ENCODE measurements at regions not wholly inside any gene's neighbourhood (a gene's known extent, or its start where the extent isn't known, plus 50 kb on each side); places are given as distances from the start of the nearest gene placed in this dataset.

DNA sequence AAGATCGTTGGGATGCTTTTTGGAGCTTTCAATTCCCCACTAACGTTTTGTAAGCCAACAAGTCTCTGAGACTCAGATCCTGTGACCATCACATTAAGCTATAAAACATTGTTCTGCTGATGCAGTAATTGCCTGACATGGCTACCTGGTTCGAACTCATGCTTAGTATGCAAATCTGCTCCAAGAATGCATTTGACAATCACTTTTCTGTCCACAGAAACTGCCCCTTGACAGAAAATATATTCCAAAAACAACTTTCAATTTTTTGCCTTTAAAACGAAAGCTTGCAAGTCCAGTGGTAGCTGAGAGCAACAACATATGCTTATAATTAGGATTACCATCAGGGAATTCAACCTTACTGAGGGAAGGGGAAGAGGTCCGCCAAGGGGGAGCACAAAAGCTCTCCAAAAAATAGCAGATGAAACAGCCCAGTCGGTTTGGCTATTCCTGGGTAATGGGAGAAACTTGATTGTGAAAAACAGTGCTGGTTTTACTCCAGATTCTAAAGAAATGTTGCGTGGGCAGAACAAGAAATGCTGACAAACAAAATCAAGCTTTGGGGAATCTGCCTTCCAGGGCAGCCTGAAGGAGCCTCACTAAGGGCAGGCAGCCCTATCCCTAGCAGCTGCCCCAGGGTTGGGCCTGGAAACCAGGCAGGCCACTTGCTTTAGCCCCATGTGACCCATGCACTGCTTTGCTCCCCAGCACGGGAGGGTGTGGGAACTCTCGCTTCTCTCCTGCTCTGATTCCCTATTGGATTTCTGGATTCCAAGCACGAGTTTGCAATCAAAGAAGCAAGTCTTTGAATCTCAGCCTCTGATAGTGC is 160.7 kb upstream of the LDB2 start:
- no peak overlapping the region for H3K4me3 Mint-ChIP-seq
- no peaks in the 10 kb centered on the region for H3K27me3 Mint-ChIP-seq
- H3K36me3 Mint-ChIP-seq (ENCODE audit: low read depth) = no peaks in the 10 kb centered on the region
- no peaks in the 10 kb centered on the region for H3K9me3 Mint-ChIP-seq
- H3K27ac Mint-ChIP-seq = no peak overlapping the region
- H3K4me1 Mint-ChIP-seq (ENCODE audit: low read depth) = no peaks in the 10 kb centered on the region

DNA sequence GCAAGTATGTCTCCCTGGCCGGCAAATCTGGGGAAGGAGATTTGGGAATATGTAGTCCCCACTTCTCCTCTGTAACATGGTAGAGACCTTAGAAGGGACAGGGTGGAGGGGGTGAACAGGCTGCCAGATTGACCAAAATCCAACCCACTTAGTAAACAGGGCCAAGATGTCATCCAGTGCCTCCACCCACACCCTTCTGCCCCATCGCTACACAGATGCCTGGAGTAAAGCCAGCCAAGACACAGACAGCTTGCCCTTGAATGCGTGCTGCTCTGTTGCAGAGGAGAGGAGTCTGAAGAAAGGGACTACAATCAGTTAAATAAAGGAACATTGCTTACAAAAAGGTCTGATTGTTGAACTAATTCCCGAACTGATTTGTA is 160.1 kb upstream of the LDB2 start:
- H3K4me1 Mint-ChIP-seq (ENCODE audit: low read depth) = no peaks in the 10 kb centered on the region
- H3K27ac Mint-ChIP-seq = no peak overlapping the region
- no peak overlapping the region for H3K4me3 Mint-ChIP-seq
- H3K36me3 Mint-ChIP-seq (ENCODE audit: low read depth) = no peaks in the 10 kb centered on the region
- no peaks in the 10 kb centered on the region for H3K27me3 Mint-ChIP-seq
- no peaks in the 10 kb centered on the region for H3K9me3 Mint-ChIP-seq

DNA sequence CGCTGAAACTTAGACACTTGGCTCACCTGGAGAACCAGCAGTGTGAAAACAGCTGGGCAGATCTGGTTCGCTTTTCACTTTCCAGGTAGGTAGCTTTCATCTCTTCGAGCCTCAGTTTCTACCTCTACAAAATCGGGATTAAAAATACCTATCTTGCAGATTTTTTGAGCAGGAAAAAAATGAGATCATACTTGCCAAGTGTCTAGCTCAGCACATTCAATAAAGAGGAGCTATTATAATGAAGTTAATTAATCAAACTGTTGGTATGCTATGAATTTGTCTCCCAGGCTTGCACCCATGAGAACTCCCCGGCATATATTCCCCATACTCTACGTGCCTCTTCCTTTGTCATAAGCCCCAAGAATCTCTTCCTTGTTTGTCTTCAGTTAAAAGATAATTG is 158.6 kb upstream of the LDB2 start:
- no peaks in the 10 kb centered on the region for H3K4me1 Mint-ChIP-seq (ENCODE audit: low read depth)
- no peaks in the 10 kb centered on the region for H3K36me3 Mint-ChIP-seq (ENCODE audit: low read depth)
- no peaks in the 10 kb centered on the region for H3K9me3 Mint-ChIP-seq
- H3K27me3 Mint-ChIP-seq = no peaks in the 10 kb centered on the region
- H3K4me3 Mint-ChIP-seq = no peak overlapping the region
- H3K27ac Mint-ChIP-seq = no peak overlapping the region

DNA sequence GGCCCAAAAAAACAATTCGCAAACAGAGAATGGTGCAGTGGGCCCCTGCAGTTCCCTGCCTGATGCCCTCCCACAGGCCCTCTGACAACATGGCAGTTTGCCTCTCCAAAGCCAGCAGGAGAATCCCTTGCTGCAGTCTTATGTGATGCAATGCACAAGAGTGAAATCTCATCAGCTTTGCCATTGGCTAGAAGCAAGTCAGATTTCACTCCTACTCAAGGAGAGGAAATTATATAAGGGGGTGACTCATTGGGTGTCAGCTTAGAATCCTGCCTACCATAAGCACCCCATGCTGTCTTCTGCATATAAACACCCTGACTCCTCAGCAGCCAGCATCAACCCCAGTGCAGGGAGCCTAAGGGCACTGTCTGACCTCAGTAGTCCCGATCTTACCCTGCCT is 157.3 kb upstream of the LDB2 start:
- Mint-ChIP-seq H3K9me3 (no peaks in the 10 kb centered on the region), H3K4me3 (no peak overlapping the region), H3K4me1 (ENCODE audit: low read depth) (no peaks in the 10 kb centered on the region), H3K27ac (no peak overlapping the region), H3K36me3 (ENCODE audit: low read depth) (no peaks in the 10 kb centered on the region), H3K27me3 (no peaks in the 10 kb centered on the region)

DNA sequence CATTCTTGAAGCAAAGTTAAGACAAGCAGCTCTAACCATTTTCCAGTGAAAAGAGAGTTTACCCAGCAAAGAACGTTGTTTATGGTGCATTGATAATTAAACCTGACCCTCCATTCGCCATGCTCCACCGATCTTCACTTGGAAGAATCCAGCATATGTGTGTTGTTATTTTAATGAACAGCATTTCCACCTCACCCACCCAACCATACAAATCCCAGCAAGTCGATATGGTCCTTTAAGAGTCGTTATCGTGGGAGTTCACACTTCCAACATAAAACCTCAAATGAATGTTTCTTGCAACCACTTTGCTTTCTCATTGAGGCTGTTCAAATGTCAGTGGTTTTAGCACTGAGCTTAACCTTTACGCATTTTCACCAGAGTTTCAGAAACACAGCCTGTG is 147.4 kb upstream of the LDB2 start:
- peaks cover 3% of the 10 kb centered on the region for H3K9me3 Mint-ChIP-seq
- H3K4me3 Mint-ChIP-seq = no peak overlapping the region
- no peaks in the 10 kb centered on the region for H3K36me3 Mint-ChIP-seq (ENCODE audit: low read depth)
- H3K27ac Mint-ChIP-seq = no peak overlapping the region
- no peaks in the 10 kb centered on the region for H3K4me1 Mint-ChIP-seq (ENCODE audit: low read depth)
- peaks cover 4% of the 10 kb centered on the region for H3K27me3 Mint-ChIP-seq

DNA sequence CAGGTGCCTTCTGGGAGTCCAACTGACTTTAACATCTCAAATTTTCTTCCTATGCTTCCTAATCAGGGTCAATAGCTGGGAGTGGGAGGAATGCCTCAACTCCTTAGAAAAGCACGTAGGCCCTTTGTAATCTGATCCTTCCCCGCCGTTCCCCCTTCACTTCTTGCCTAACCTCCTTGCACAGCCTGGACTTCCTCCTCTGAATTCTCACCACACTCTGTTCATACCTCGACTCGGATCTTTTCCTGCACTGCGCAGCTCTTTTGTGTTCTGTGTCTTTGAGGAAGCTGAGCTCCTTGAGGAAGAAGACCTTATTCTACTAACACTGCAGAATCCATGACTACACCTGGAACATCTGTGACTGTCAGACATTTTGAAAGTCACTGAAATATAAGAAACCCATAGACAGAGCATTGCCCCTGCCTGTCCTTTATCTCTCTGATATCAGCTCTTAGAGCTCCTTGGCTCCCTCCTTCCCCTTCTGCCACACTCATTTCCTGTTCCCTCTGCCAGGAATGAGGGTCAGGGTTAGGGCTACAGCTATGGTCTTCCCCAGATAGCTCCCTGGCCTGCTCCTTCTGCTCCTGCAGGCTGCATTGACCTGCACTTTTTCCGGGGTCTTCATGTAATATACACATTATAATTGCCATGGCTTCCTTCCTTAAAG is 140.2 kb upstream of the LDB2 start:
- H3K9me3 Mint-ChIP-seq = no peaks in the 10 kb centered on the region
- H3K4me3 Mint-ChIP-seq = no peak overlapping the region
- no peaks in the 10 kb centered on the region for H3K4me1 Mint-ChIP-seq (ENCODE audit: low read depth)
- H3K36me3 Mint-ChIP-seq (ENCODE audit: low read depth) = no peaks in the 10 kb centered on the region
- H3K27me3 Mint-ChIP-seq = peaks cover 11% of the 10 kb centered on the region
- no peak overlapping the region for H3K27ac Mint-ChIP-seq

DNA sequence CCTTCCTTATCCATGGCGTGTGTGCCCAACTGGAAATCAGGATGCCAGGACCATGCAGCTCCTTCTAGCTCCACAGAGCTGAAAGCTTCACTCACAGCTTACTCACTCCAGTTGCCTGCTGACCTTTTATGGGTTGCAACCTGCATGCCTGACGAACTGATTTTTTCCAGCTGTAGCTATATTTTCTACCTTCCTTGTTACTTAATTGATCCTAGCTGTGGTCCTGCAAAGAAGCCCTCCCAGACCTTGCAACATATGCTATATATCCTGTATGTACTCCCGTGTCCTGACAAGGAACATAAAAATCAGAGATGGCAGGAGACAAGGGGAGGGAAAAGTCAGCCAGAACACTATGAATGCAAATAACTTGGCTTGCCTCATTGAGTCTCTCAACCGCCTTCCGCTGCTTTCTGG is 135.3 kb upstream of the LDB2 start:
- Mint-ChIP-seq H3K36me3 (ENCODE audit: low read depth) (no peaks in the 10 kb centered on the region), H3K27me3 (peaks cover 4% of the 10 kb centered on the region), H3K9me3 (no peaks in the 10 kb centered on the region), H3K27ac (no peak overlapping the region), H3K4me1 (ENCODE audit: low read depth) (peaks cover 3% of the 10 kb centered on the region), H3K4me3 (no peak overlapping the region)

DNA sequence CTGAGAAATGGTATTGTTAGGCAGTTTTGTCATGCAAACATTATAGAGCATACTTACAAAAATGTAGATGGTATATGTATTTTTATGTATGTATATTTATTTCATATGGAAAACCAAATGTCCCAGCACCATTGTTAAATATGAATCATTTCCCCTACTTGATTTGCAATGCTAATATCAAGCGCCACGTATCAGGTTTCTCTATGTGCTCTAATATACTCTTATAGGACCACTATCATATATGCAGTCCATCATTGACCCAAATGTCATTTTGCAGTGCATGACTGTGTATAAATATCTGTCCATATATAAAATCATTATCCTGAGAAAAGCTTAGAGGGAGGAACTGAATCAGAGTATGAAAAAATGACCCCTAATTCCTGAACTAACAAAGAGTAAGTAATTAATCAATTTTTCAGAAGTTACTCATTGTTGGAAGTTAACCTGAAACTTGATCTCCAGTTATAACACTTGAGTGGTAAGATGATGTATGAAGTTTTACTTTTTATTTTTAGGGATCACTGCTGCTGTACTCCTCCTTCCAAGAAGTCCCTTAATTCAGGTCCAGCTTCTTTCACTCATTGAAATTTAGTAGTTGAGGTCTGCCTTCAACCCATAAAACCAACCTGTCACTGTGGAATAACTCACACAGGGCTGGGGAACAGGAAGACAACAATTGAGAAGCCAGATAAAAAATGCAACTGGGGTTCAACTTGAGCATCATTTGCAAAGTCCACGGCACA is 134.8 kb upstream of the LDB2 start:
- H3K4me3 Mint-ChIP-seq = no peak overlapping the region
- H3K27me3 Mint-ChIP-seq = no peaks in the 10 kb centered on the region
- no peaks in the 10 kb centered on the region for H3K36me3 Mint-ChIP-seq (ENCODE audit: low read depth)
- no peaks in the 10 kb centered on the region for H3K9me3 Mint-ChIP-seq
- H3K27ac Mint-ChIP-seq = no peak overlapping the region
- peaks cover 3% of the 10 kb centered on the region for H3K4me1 Mint-ChIP-seq (ENCODE audit: low read depth)

DNA sequence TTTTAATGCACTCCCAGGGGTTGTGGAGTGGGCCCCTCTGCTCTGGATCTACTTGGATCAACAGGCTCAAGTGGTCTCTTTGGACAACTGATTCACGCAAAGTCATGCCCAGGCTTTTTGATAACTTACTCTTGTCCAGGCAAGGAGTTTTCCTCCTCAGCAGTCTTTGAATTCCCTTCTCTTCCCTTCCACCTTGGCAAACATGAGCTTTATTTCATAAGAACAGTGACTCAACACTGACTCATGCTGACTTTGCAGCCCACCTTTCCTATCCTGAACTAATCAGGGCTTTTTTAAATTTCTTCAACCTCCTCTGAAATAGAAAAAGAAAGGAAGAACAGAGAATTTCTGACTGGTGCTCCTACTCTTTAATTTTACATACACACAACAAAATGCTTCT is 132.1 kb upstream of the LDB2 start:
- no peaks in the 10 kb centered on the region for H3K36me3 Mint-ChIP-seq (ENCODE audit: low read depth)
- no peaks in the 10 kb centered on the region for H3K9me3 Mint-ChIP-seq
- no peaks in the 10 kb centered on the region for H3K27me3 Mint-ChIP-seq
- H3K27ac Mint-ChIP-seq = no peak overlapping the region
- H3K4me1 Mint-ChIP-seq (ENCODE audit: low read depth) = peaks cover 3% of the 10 kb centered on the region
- H3K4me3 Mint-ChIP-seq = no peak overlapping the region

DNA sequence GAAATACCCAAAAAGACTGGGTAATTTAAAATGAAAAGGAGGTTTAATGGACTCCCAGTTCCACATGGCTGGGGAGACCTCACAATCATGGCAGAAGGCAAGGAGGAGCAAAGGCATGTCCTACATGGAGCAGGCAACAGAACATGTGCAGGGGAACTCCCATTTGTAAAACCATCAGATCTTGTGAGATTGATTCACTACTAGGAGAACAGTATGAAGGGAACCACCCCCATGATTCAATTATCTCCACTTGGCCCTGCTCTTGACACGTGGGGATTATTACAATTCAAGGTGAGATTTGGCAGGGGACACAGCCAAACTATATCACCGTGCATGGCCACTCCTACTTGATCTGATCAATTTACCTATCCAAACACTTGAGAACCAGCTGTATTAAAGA is 131.5 kb upstream of the LDB2 start:
- H3K27me3 Mint-ChIP-seq = no peaks in the 10 kb centered on the region
- no peak overlapping the region for H3K27ac Mint-ChIP-seq
- no peaks in the 10 kb centered on the region for H3K36me3 Mint-ChIP-seq (ENCODE audit: low read depth)
- no peaks in the 10 kb centered on the region for H3K9me3 Mint-ChIP-seq
- H3K4me1 Mint-ChIP-seq (ENCODE audit: low read depth) = peaks cover 3% of the 10 kb centered on the region
- no peak overlapping the region for H3K4me3 Mint-ChIP-seq

DNA sequence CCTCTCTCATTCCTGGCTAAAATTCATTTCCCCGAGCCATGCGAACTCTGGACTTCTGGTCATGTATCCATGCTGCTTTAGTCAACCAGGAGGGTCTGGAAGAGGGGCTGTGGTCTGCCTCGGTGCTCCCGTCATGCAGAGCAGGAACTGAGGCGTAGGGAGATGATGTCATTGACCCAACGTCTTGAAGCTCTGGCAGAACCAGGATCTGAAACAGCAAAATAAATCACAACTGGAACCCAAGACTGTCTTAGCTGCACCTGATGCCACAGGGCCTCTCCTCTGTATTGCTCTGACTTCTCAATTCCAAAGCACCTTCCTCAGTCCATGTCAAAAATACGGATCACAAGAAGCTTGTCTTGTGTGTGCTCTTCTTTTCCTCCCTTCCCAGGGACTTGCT is 131.0 kb upstream of the LDB2 start:
- Mint-ChIP-seq H3K27me3 (no peaks in the 10 kb centered on the region), H3K36me3 (ENCODE audit: low read depth) (no peaks in the 10 kb centered on the region), H3K4me1 (ENCODE audit: low read depth) (peaks cover 3% of the 10 kb centered on the region), H3K9me3 (no peaks in the 10 kb centered on the region), H3K27ac (no peak overlapping the region), H3K4me3 (no peak overlapping the region)

DNA sequence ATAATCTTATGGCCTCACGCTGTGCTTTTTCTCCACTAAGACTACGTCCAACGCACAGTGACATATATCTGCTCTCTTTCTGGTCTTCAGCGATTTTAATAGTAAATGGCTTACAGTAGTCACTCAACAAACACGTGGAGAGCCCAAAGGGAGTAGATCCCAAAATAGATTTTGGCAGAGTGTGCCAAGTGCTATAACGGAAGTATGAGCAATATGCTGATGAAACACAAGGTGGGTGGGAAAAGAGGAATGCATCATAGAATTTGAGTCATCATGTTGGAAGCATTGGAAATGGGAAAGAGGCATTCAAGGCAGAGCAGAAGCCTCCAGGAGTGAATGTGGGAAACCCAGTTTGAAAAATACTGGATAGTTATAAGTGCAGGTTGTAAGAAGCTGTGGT is 129.1 kb upstream of the LDB2 start:
- H3K4me1 Mint-ChIP-seq (ENCODE audit: low read depth) = peaks cover 3% of the 10 kb centered on the region
- no peak overlapping the region for H3K27ac Mint-ChIP-seq
- no peaks in the 10 kb centered on the region for H3K27me3 Mint-ChIP-seq
- no peak overlapping the region for H3K4me3 Mint-ChIP-seq
- no peaks in the 10 kb centered on the region for H3K9me3 Mint-ChIP-seq
- H3K36me3 Mint-ChIP-seq (ENCODE audit: low read depth) = no peaks in the 10 kb centered on the region

DNA sequence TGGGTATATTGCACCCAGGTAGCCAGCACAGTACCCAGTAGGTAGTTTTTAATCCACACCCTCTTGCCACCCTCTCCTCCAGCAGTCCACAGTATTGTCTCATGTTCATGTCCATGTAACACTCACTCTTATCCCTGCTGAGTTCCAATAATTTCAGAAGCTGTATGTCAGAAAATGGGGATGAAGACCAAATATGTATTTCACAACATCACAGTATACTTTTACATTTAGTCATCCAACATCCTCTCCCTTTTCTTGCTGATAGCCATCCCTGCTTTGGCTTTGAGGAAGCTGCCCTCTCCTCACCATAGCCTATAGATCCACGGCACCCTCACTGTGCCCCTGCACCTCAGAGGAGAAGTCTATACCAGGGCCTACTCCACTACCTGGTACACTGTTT is 126.0 kb upstream of the LDB2 start:
- no peak overlapping the region for H3K27ac Mint-ChIP-seq
- H3K27me3 Mint-ChIP-seq = peaks cover 3% of the 10 kb centered on the region
- no peaks in the 10 kb centered on the region for H3K4me1 Mint-ChIP-seq (ENCODE audit: low read depth)
- no peak overlapping the region for H3K4me3 Mint-ChIP-seq
- no peaks in the 10 kb centered on the region for H3K9me3 Mint-ChIP-seq
- H3K36me3 Mint-ChIP-seq (ENCODE audit: low read depth) = no peaks in the 10 kb centered on the region

DNA sequence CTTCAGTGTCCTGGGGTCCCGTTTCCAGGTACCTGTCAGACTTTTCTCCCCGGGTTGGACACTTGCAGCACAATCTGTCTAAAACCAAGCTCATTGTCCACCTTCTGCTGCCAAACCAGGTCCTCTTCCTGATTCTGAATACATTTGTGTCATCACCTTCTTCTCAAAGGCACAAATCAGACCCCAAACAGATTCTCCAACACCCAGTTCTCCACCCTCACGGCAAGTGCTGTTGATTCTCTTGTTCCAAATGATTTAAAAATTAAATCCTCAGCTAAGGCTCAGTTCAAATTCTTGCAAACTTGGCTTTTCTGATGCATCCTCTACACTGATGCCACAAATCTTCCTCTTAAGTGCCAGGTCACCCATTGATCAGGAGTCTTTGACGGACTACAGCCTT is 122.5 kb upstream of the LDB2 start:
- H3K27ac Mint-ChIP-seq = no peak overlapping the region

DNA sequence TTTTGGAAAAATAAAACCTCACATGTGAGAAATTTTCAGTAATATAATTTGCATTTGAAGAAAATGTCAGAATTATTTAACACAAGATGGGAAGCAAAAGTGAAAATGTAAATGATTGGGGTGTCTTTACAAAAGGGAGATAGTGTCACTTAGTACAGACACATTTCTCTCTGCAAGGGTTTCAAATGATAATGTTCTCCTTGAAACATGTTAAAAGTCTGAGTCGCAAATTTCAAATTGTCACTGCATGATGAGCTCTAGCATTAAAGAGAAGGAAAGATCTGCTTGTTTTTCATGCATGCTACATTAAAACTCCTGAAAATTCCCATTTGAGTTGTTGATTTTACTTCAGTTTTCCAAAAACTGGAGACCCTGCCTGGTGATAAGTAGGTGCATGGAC is 122.0 kb upstream of the LDB2 start:
- Mint-ChIP-seq H3K4me1 (ENCODE audit: low read depth) (no peaks in the 10 kb centered on the region), H3K27me3 (peaks cover 3% of the 10 kb centered on the region), H3K27ac (no peak overlapping the region), H3K36me3 (ENCODE audit: low read depth) (no peaks in the 10 kb centered on the region), H3K9me3 (no peaks in the 10 kb centered on the region), H3K4me3 (no peak overlapping the region)

More for the DNA sequence above, 122.5 kb upstream of the LDB2 start:
- no peaks in the 10 kb centered on the region for H3K36me3 Mint-ChIP-seq (ENCODE audit: low read depth)
- no peak overlapping the region for H3K4me3 Mint-ChIP-seq
- no peaks in the 10 kb centered on the region for H3K4me1 Mint-ChIP-seq (ENCODE audit: low read depth)
- H3K9me3 Mint-ChIP-seq = no peaks in the 10 kb centered on the region
- peaks cover 3% of the 10 kb centered on the region for H3K27me3 Mint-ChIP-seq
